Suprapubic skin (tissue), 4 donors: ENCODE measurements at regions not wholly inside any gene's neighbourhood (a gene's known extent, or its start where the extent isn't known, plus 50 kb on each side); places are given as distances from the start of the nearest gene placed in this dataset.

Experiments used
- DNase-seq, 2 donors: peaks; one replicate each; pipeline ENCODE4 v3.0.0-alpha.2; 2019; ENCODE audit warnings: low spot score in 2 of 2
- H3K27ac ChIP-seq: fragments of 200-600 bp; sonication (generic); one replicate; pipeline ENCODE4 v1.5.1; 2019
- H3K27me3 ChIP-seq: fragments of 200-600 bp; sonication (generic); one replicate; pipeline ENCODE4 v1.5.1; 2019
- H3K36me3 ChIP-seq: fragments of 200-600 bp; sonication (generic); one replicate; pipeline ENCODE4 v1.5.1; 2019
- H3K4me1 ChIP-seq: fragments of 200-600 bp; sonication (generic); one replicate; pipeline ENCODE4 v1.5.1; 2019
- H3K4me3 ChIP-seq: fragments of 200-600 bp; sonication (generic); one replicate; pipeline ENCODE4 v1.5.1; 2019; ENCODE audit warnings: mild to moderate bottlenecking
- H3K9me3 ChIP-seq: fragments of 200-600 bp; sonication (generic); one replicate; pipeline ENCODE4 v1.5.1; 2019
- EP300 ChIP-seq: sonication (generic); formaldehyde crosslinking; IDR thresholded peaks from one replicate; pipeline ENCODE4 v1.6.1; 2017; ENCODE audit warnings: antibody characterized with exemption
- POLR2A ChIP-seq, 2 donors: fragments of 450-650 bp; IDR thresholded peaks; one replicate each; pipeline ENCODE4 v1.6.1; 2017; ENCODE audit warnings: antibody characterized with exemption in 2 of 2, mild to moderate bottlenecking in 2 of 2, moderate library complexity in 2 of 2
- POLR2AphosphoS5 ChIP-seq, 3 donors: sonication (generic); formaldehyde crosslinking; IDR thresholded peaks; one replicate each; pipeline ENCODE4 v1.6.1; 2017; ENCODE audit warnings: antibody characterized with exemption in 3 of 3
- WGBS: methylation state at CpG from one replicate; pipeline ENCODE4 v1.1.5; 2018; 5-methylcytosine and 5-hydroxymethylcytosine counted together
- TF ChIP-seq, protein P1 (sequence below), 2 donors: fragments of 200-600 bp in 1 of 2; fragments of 450-650 bp in 1 of 2; sonication (generic) in 1 of 2; IDR thresholded peaks; one replicate each; pipeline ENCODE4 v1.5.1; 2016 to 2019; ENCODE audit warnings: antibody characterized with exemption in 2 of 2, mild to moderate bottlenecking in 1 of 2, moderate library complexity in 1 of 2

DNA sequence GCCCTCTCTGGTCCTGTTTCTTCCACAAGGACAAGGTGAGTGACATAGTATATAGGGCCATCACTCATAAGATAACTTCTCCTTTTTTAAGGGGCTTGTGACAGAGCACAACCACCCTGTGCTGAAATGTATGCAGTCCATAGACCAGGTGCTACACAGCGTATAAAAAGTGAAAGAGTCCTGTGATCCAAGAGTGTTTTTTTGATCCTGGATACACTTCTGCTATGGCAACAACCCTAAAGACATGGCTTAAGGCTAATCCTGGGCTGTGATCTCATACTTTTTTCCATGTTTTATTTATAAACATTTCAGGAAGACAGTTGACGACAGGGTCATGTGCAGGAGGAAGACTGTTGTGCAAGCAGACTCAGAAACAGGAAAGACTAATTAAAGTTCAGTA lies 400.5 kb upstream of the TCF4 start:
- WGBS = 32% methylated on average over 2 of the region's 2 CpGs
- no peaks in the 10 kb centered on the region for H3K36me3 ChIP-seq
- H3K27ac ChIP-seq = no peak overlapping the region
- no peaks in the 10 kb centered on the region for H3K9me3 ChIP-seq
- no peak for DNase-seq
- H3K27me3 ChIP-seq = no peaks in the 10 kb centered on the region
- TF ChIP-seq, protein P1, sequence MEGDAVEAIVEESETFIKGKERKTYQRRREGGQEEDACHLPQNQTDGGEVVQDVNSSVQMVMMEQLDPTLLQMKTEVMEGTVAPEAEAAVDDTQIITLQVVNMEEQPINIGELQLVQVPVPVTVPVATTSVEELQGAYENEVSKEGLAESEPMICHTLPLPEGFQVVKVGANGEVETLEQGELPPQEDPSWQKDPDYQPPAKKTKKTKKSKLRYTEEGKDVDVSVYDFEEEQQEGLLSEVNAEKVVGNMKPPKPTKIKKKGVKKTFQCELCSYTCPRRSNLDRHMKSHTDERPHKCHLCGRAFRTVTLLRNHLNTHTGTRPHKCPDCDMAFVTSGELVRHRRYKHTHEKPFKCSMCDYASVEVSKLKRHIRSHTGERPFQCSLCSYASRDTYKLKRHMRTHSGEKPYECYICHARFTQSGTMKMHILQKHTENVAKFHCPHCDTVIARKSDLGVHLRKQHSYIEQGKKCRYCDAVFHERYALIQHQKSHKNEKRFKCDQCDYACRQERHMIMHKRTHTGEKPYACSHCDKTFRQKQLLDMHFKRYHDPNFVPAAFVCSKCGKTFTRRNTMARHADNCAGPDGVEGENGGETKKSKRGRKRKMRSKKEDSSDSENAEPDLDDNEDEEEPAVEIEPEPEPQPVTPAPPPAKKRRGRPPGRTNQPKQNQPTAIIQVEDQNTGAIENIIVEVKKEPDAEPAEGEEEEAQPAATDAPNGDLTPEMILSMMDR (IDR thresholded peaks at IDR 0.05) = no peak
- no peak for TF ChIP-seq POLR2A (IDR thresholded peaks at IDR 0.05)
- no peak for TF ChIP-seq POLR2AphosphoS5 (IDR thresholded peaks at IDR 0.05)
- no peak for TF ChIP-seq EP300
- no peaks in the 10 kb centered on the region for H3K4me1 ChIP-seq
- H3K4me3 ChIP-seq = no peak overlapping the region

DNA sequence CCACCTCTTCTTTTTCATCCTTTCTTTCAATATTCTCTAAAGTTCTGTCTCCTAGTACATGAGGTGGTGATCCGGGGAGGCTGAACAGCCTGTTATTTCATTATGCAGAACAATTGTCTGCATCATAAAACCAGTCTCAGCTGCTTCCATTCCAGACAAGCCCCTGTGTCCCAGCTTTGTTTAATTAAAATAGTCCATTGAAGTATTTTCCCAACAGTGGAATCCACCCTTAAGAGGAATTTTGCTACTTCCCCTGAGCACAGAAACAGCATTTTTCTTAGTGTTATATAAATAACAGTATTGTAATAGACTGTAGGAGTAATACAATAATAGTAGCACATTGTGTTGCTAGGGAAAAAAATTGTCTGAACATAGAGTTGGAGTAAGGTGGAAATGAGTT lies 395.4 kb upstream of the TCF4 start:
- H3K27ac ChIP-seq = no peak overlapping the region
- no peaks in the 10 kb centered on the region for H3K9me3 ChIP-seq
- TF ChIP-seq, protein P1 (IDR thresholded peaks at IDR 0.05) = no peak
- H3K4me3 ChIP-seq = no peak overlapping the region
- 39% methylated on average over 1 of the region's 1 CpG for WGBS
- no peaks in the 10 kb centered on the region for H3K36me3 ChIP-seq
- H3K4me1 ChIP-seq = no peaks in the 10 kb centered on the region
- no peak for DNase-seq
- H3K27me3 ChIP-seq = no peaks in the 10 kb centered on the region

DNA sequence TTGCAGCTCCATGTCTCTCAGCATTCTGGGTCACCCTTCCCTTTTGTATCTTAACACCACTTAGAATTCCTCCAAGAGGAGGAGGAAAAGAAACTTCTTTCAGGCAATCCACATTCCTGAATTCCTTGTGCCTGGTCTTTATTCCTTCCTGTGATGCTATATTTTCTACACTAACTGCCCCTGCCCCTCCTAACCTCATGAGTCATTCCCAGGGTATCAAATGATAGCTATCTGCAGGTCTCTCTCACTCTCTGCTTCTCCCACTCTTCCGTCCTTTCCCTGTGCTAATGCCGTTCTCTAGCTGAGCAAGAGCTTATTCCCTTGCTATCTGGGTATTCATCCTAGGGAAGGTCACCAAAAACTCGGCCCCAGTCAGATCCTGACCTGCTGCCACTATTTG lies 395.0 kb upstream of the TCF4 start:
- H3K27me3 ChIP-seq = no peaks in the 10 kb centered on the region
- no peaks in the 10 kb centered on the region for H3K9me3 ChIP-seq
- no peak for DNase-seq
- H3K27ac ChIP-seq = no peak overlapping the region
- WGBS = 50% methylated on average over 3 of the region's 3 CpGs
- no peaks in the 10 kb centered on the region for H3K4me1 ChIP-seq
- H3K4me3 ChIP-seq = no peak overlapping the region
- H3K36me3 ChIP-seq = no peaks in the 10 kb centered on the region
- TF ChIP-seq, protein P1 (IDR thresholded peaks at IDR 0.05) = no peak
- no peak for TF ChIP-seq EP300
- TF ChIP-seq POLR2A (IDR thresholded peaks at IDR 0.05) = no peak
- TF ChIP-seq POLR2AphosphoS5 (IDR thresholded peaks at IDR 0.05) = no peak

DNA sequence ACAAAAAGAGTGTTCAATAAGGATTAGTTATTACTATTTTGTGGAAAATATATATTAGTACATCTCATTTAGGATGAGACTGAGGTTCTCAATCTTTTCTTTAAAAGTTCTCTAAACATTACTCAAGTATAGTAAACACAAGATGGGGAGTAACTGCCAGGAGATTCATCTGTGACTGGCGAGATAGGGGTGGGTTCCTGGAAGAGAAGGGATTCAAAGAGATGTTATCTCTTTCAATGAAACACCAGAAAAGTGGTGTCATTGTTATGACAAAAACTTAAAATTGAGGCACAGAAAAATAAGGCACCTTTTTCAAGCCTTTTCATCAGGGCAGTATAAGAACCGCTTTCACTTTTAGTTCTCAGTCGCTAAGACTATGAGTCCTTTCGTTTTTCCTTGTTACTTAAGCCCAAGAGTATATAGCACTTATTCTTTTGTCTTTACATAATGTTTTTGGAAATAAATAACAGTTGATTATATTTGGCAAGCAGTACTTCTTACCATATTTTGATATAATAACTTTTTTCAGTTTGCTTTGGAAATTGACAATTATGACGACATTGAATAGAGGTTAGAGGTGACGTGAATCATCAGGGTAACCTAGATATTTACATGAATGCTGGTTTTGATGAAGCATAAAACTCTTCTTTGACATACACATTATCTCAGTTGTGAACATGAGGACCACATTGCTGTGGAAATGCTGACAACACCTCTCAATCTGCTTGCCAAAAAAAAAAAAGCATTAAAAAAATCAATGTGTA lies 393.9 kb upstream of the TCF4 start:
- Histone ChIP-seq H3K36me3 (no peaks in the 10 kb centered on the region), H3K27ac (no peak overlapping the region), H3K4me3 (no peak overlapping the region), H3K4me1 (no peaks in the 10 kb centered on the region), H3K27me3 (no peaks in the 10 kb centered on the region), H3K9me3 (no peaks in the 10 kb centered on the region)
- 88% methylated on average over 6 of the region's 6 CpGs for WGBS
- no peak for DNase-seq
- TF ChIP-seq POLR2A (IDR thresholded peaks at IDR 0.05) (no peak), POLR2AphosphoS5 (IDR thresholded peaks at IDR 0.05) (no peak), EP300 (no peak)
- TF ChIP-seq, protein P1 (IDR thresholded peaks at IDR 0.05) = no peak

DNA sequence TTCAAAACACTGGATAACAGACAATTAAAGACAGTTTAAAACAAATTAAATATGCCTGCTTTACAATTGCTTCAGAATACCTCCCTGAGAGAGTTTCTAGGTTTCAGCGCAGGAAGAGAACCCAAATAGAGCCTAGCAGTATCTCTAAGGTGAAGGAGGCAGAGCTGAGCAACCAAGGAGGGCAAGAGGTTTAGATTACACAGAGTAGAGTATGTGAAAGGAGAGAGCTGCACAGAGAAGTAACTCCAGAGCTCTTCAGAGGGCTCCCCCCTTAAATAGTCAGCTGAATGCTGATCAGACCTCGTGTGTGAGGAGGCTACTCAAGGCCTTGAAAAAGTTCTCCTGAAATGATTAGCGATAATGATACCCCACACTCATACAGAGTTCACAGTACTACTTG lies 386.5 kb upstream of the TCF4 start:
- Histone ChIP-seq H3K4me3 (no peak overlapping the region), H3K27me3 (no peaks in the 10 kb centered on the region), H3K36me3 (no peaks in the 10 kb centered on the region), H3K27ac (no peak overlapping the region), H3K9me3 (no peaks in the 10 kb centered on the region), H3K4me1 (no peaks in the 10 kb centered on the region)
- DNase-seq = no peak
- TF ChIP-seq POLR2AphosphoS5 (IDR thresholded peaks at IDR 0.05) (no peak), POLR2A (IDR thresholded peaks at IDR 0.05) (no peak), EP300 (no peak)
- TF ChIP-seq, protein P1 (IDR thresholded peaks at IDR 0.05) = no peak
- WGBS = 89% methylated on average over 3 of the region's 3 CpGs
